Stimulated activated CD8-positive, alpha-beta memory T cell treated with anti-CD3 and anti-CD28 coated beads, Interleukin-12 subunit alpha, Interleukin-12 subunit beta, amount 100 ng/mL, for 24 hours (primary cell): ENCODE measurements at regions not wholly inside any gene's neighbourhood (a gene's known extent, or its start where the extent isn't known, plus 50 kb on each side); places are given as distances from the start of the nearest gene placed in this dataset.

Experiments used
- DNase-seq: peaks from one replicate; pipeline ENCODE4 v3.0.0-alpha.2; 2020; ENCODE audit errors: extremely low read depth

DNA sequence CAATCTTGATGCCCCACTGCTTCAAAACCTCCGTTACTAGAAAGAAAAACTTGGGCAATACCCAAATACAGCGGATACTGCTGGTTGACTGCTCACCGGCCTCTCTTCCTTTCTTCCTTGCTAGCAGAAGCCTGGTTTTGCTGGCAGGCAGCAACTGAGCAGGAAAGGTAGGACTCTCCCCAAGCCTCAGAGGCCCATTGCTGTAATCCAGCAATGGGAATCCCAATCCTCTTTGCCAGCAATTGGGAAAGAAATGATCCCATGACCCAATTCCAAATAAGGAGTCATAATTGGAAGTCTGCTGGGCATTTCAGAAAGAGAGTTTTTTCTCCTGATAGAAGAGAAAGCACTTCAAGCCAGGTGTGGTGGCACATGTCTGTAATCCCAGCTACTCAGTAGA lies 394.5 kb downstream of the BCOR start:
- DNase-seq, result no peak

- no peak for DNase-seq
Observed at GRCh38 chrX:39704590-39704989, 393.2 kb downstream of the BCOR start.

- no peak for DNase-seq
Observed at GRCh38 chrX:39705290-39705689, 392.5 kb downstream of the BCOR start.

DNA sequence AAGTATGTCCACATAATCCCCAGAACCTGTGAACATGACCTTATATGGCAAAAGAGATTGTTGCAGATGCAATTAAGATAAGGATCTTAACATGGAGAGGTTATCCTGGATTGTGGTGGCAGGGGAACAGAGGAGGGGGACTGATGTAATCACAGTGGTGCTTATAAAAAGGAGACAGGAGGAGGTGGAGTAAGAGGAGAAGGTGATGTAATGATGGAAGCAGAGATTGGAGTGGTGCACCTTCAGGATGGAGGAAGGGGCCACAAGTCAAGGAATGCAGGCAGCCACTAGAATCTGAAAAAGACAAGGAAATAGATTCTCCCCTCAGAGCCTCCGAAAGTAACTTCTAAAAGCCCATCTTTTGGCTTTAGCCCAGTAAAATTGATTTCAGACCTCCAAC lies 388.4 kb downstream of the BCOR start:
- no peak for DNase-seq

- no peak for DNase-seq
Observed at GRCh38 chrX:39709812-39710211, 387.9 kb downstream of the BCOR start.

- DNase-seq, result no peak
Observed at GRCh38 chrX:39710776-39711175, 387.0 kb downstream of the BCOR start.

- DNase-seq, result no peak
Observed at GRCh38 chrX:39714471-39714870, 383.3 kb downstream of the BCOR start.

DNA sequence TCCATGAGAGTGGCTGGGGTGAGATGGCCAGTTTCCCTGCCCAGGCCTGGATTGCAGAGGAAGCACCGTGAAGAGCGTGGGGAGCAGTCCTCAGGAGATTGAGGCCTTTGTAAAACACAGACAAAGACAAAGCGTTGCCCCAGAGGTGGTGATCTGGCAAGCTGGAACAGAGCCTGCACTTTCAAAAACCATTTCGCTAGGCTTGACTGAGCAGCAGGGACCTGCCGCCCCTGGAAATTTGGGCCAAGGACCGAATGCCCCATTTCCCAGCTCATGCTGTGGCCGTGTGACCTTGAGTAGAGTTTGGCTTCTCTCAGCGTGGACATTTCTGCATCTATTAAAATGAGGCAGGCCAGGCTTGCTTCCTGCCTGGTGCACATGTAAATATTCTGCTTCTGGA lies 381.4 kb downstream of the BCOR start:
- DNase-seq, result no peak

DNA sequence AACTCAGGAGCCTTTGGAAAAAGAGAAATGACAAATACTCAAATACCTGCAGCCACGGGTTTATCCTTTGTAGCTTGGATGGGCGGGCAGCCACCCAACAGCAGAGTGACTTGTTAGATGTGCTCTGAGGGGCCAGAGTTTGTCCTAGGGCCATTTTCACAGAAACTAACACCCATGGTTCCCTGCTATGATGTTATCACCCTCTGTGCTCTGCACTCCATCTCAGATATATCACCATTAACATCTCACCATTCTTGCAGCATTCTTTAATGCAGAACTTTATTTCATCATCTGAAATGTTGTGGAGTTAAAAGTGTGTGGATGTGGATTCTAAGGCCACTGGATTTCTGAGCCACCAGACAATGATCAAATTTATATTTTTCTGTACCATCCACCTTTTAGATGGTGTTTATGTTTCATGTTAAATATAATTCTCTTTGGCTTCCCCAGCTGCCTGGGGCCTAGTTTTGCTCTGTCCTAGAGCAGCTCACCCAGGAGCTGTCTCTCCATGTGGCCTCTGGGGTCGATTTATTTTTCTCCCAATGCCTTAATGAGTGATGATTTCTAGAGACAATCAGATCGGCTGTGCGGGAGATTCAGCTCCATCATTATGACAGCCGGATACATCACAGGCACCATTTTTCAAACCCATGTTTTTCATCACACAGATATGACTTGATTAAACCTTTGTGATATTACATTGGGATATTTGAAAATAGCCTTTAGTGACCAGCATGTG lies 380.8 kb downstream of the BCOR start:
- DNase-seq, result no peak

- DNase-seq, result no peak
Observed at GRCh38 chrX:39718981-39719380, 378.8 kb downstream of the BCOR start.

- DNase-seq, result no peak
Observed at GRCh38 chrX:39720945-39721344, 376.8 kb downstream of the BCOR start.

- DNase-seq, result no peak
Observed at GRCh38 chrX:39721566-39722279, 376.0 kb downstream of the BCOR start.

DNA sequence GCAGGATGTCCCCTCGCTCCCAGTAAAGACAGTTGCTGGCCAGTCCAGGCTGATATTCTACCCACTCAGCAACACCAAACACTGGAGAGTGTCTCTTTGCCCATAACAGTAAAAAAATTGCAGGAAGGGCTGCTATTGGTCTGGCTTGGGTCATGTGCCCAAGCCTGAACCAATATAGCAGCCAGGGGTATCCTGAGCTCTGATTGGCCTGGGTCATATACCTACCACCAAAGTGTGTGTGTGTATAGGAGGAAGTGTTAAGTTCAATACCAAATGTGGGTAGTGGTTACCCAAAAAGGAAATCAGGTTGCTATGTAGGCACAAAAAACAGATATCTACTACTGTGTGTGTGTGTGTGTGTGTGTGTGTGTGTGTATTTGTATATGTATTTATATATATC lies 373.2 kb downstream of the BCOR start:
- no peak for DNase-seq

GRCh38 chrX:39725114-39725513 lies 372.6 kb downstream of the BCOR start:
- DNase-seq, result no peak

GRCh38 chrX:39725928-39726619 lies 371.7 kb downstream of the BCOR start:
- no peak for DNase-seq

DNA sequence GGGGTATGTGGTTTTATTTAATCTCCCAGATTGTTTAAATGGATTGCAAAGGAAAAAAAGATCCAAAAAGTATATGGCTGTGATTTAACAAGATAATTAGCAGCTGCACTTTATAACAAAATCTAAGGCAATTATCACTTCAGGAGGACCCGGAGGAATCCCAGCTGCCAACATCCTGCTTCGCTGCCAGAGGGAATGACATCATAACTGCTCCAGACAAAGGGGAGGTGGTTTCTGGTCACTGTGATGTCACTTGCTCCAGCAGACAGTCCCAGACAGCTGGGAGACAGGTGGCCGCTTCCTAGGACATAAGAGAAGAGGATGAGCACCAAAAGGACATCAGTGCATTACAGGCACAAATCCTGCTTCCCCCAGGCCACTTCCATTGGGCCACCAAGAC lies 371.0 kb downstream of the BCOR start:
- no peak for DNase-seq

- no peak for DNase-seq
Observed at GRCh38 chrX:39728025-39728424, 369.7 kb downstream of the BCOR start.

- DNase-seq, result no peak
Observed at GRCh38 chrX:39728852-39729598, 368.7 kb downstream of the BCOR start.

- no peak for DNase-seq
Observed at GRCh38 chrX:39729981-39730661, 367.6 kb downstream of the BCOR start.

GRCh38 chrX:39730662-39731329 lies 367.0 kb downstream of the BCOR start:
- no peak for DNase-seq

DNA sequence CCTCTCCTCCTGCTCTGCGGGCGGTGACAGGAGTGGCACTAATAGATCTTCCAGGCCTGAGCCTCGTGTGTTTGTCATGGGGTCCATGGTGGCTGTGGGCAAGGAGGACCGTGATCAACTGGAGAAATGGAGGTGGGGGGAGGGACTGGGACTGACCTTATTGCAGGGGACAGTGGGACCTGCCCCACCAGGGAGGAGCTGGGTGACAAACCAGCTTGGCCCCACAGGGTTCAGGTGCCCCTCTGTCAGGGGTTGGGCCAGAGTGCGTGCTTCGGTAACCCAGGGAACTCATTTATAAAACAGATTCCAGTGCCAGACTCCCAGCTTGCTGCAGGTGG lies 366.5 kb downstream of the BCOR start:
- DNase-seq, result no peak
